GM12891 (cell line): ENCODE measurements at regions not wholly inside any gene's neighbourhood (a gene's known extent, or its start where the extent isn't known, plus 50 kb on each side); places are given as distances from the start of the nearest gene placed in this dataset.
"Not testable (repeated sequence)": the region's sequence is repeated elsewhere in the genome, so short reads cannot be mapped to it uniquely, and the experiment has no call there.

Source experiments
- DNase-seq: peaks from one replicate; pipeline ENCODE4 v3.0.0; 2011; ENCODE audit warnings: low spot score; ENCODE audit not compliant: insufficient read length
- FAIRE-seq: peaks from 2 replicates; lab custom pipeline; 2011; peaks lifted over from hg19 to GRCh38; lab: Jason Lieb, UNC
- PAX5 ChIP-seq: IDR thresholded peaks from 2 replicates; pipeline ENCODE4 v1.6.1; 2011; ENCODE audit warnings: low read length, moderate library complexity, mild to moderate bottlenecking; ENCODE audit not compliant: insufficient read depth, severe bottlenecking
- POLR2A ChIP-seq: IDR thresholded peaks from 2 replicates; pipeline ENCODE4 v1.6.1; 2011; ENCODE audit warnings: low read depth, low read length, control low read depth
- POLR2AphosphoS5 ChIP-seq: IDR thresholded peaks from 2 replicates; pipeline ENCODE4 v1.6.1; 2011; ENCODE audit warnings: low read depth, low read length, control low read depth
- POU2F2 ChIP-seq: IDR thresholded peaks from 2 replicates; pipeline ENCODE4 v1.6.1; 2011; ENCODE audit warnings: low read depth, mild to moderate bottlenecking, control low read depth, low read length, moderate library complexity
- SPI1 ChIP-seq: IDR thresholded peaks from 2 replicates; pipeline ENCODE4 v1.6.1; 2011; ENCODE audit warnings: low read depth, low read length, control low read depth
- TAF1 ChIP-seq: IDR thresholded peaks from 2 replicates; pipeline ENCODE4 v1.6.1; 2011; ENCODE audit warnings: low read depth, low read length, control low read depth

DNA sequence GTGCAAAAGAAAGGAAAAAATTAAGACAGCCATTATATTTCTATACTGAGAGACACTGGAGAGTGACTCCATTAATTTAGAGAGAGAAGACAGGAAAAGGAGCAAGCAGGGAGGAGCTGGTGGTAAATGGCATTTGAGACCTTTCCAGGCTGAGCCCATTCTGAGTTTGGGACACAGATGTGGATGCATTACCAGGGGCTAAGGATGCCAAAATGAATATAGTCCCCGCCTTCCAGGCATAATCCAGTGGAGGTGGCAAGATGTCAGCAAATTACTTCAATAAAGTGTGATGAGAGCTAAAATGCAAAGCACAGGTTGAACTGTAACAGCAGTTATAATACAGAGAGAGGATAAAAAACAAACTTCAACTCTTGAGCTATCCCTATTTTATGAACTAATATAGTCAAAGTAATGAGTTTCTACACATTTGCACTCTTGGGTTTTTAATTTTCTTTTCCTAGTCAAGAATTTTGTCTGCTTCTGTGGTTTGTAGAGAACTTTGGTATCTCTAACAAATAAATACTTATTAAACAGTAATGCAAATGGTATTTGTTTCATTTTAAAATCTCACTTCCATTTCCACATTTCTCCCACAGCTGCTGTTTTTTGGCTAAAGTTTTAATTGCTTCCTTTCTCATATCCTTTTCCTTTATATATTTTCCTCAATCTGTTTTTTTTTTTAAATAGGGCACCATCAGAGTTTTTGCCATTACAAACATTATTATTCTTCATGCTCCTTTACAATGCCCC lies 228.2 kb upstream of the KCNK2 start:
- no peak for DNase-seq
- TF ChIP-seq POLR2A, result no peak
- TF ChIP-seq TAF1, result no peak
- TF ChIP-seq POU2F2, result no peak
- TF ChIP-seq POLR2AphosphoS5, result no peak
- TF ChIP-seq PAX5, result no peak
- TF ChIP-seq SPI1, result no peak
- no peak for FAIRE-seq

DNA sequence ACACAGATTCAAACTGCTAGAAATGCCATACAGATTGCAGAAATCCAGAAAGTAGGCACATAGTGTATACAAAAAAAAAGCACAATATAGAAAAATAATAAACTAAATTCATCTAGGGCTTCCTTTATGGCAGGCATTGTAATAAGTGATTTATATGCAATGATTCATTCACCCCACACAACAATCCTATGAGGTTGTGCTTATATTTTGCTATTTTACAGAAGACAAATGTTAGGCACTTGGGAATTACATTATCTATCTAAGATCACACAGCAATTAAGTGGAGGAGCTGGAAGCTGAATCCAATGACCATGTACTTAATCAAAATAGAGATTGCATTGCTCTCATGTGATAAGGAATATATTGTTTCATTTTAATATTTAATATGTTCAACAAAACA lies 225.7 kb upstream of the KCNK2 start:
- DNase-seq, result no peak
- TF ChIP-seq TAF1 (no peak), POLR2AphosphoS5 (no peak), POLR2A (no peak)
- no peak for FAIRE-seq

DNA sequence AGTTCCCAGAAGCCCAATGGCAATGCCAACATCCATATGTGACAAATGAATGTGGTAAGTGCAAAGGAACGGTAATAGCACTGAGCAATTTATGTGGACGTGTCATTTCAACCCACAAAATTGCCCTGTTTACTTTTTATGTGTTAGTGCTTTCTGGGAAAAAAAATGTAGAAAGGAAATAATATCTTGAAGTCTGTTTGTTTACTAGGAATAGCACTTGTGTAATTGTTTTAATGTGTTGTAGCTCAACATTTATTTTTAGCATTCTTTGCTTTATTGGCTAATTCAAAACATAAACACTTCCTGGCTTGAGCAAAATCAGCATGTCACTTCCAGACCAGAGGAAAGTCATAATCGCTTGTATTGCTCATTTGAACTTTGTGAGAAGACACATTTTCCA lies 224.8 kb upstream of the KCNK2 start:
- DNase-seq (no peak), FAIRE-seq (no peak)
- TF ChIP-seq POU2F2, result no peak
- TF ChIP-seq POLR2AphosphoS5, result no peak
- no peak for TF ChIP-seq PAX5
- no peak for TF ChIP-seq POLR2A
- TF ChIP-seq SPI1, result no peak
- no peak for TF ChIP-seq TAF1

DNA sequence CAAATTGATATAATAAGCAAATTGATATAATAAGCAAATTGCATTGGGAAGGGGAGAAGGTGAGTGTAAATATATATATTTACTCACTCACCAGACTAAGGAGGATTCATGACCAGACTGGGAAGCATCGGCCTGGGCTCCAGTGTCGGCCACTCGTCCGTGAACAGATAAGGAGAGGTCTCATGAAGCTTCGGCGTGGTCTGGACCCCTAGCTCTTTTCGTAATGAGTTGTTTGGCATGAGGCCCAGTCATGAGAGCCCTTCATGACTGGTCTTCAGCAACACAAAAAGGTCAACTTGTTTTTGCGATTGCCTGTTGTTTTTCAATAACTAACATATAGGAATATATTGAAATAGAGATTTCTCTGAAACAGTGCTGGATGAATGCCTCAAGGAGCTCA lies 222.9 kb upstream of the KCNK2 start:
- no peak for TF ChIP-seq POLR2A
- no peak for TF ChIP-seq POU2F2
- no peak for TF ChIP-seq POLR2AphosphoS5
- TF ChIP-seq SPI1, result no peak
- no peak for TF ChIP-seq TAF1
- TF ChIP-seq PAX5, result no peak
- DNase-seq, result no peak
- no peak for FAIRE-seq

DNA sequence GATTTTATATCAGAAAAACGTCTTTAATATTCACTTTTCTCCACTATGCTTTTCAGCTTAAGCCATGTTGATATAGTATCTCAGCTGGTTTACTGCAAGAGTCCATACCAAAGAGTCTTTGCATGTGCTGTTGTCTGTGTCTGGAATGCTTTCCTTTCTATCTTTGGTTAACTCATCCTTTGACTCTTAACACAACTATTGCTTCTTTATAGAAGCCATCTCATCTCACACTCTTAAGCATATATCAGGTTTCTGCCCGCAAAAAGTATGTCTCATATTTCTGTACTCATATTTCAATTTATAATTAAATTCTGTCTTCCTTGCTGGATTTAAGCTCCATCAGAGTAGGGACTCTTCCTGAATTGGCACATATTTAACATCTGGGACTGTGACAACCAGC lies 220.9 kb upstream of the KCNK2 start:
- FAIRE-seq, result no peak
- TF ChIP-seq POU2F2 (no peak), POLR2AphosphoS5 (no peak), TAF1 (no peak), SPI1 (no peak), PAX5 (no peak), POLR2A (no peak)
- DNase-seq, result no peak

DNA sequence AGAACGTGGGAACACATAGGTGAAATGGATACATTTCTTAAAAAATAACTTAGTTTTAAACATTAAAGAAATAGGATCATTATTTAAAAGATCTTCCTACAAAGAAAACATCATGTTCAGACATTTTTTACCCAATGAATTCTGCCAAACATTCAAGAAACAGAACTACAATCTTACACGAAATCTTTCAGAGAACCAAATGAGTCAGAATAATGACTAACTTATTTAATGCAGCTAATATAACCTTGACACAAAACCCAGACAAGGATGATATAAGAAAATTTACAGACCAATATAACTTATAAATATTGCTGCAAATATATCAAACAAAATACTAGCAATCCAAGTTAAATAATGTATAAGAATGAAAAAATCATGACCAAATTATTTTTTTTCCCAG lies 220.1 kb upstream of the KCNK2 start:
- DNase-seq (no peak), FAIRE-seq (no peak)
- TF ChIP-seq POLR2AphosphoS5 (no peak), SPI1 (no peak), POU2F2 (no peak), PAX5 (no peak), TAF1 (no peak), POLR2A (no peak)

DNA sequence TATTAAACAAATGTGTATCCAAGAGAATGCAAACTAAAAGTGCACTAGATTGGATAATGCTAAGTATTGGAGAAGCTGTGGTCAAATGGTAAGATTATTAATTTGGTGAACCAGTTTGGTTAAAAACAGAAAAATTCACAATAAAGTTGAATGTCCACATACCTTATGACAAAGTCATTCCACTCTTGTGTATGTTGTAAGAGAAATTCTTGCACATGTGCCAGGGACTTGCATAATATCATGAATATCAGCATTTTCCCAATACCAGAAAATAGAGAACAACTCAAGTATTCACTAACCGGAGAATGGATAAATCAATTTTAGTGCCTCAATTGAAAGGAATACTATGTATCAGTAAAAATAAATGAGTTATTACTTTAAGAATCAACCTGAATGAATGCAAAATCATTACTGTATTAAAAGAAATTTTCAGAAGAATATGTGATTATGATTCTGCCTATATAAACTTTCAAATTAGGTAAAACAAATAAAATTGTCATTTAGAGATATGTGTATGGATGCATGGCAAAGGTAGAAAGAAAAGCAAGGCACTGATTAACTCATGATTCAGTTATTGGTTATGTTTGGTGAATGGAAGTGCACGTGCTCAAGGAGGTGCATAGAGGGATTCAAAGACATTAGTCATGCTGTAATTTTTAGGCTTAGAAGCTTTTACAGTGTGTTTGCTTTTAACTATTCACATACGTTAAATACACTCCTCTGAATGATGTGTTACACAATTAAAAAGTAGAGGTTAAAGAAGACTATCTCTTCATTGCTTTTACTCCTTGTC lies 217.4 kb upstream of the KCNK2 start:
- DNase-seq, result no peak
- FAIRE-seq, result no peak
- TF ChIP-seq POLR2A (no peak), PAX5 (no peak), POLR2AphosphoS5 (no peak), TAF1 (no peak)

DNA sequence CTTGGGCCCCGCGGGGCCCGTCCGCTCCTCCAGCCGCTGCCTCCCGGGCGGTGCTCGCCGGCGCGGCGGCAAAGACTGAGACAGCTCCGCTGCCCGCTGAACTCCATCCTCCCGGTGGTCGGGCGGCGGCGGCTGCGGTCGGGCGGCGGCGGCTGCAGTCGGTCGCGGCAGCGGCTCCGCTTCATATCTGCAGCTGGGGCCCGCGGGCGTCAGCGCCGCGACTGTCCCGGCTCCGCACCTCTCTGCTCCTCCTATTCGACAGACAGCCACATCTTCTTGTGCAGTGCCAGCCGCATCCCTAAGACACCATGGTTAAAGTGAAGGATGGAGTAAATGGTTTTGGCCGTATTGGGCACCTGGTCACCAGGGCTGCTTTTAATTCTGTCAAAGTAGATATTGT lies 212.1 kb upstream of the KCNK2 start:
- FAIRE-seq, DNase-seq: not testable (repeated sequence)

DNA sequence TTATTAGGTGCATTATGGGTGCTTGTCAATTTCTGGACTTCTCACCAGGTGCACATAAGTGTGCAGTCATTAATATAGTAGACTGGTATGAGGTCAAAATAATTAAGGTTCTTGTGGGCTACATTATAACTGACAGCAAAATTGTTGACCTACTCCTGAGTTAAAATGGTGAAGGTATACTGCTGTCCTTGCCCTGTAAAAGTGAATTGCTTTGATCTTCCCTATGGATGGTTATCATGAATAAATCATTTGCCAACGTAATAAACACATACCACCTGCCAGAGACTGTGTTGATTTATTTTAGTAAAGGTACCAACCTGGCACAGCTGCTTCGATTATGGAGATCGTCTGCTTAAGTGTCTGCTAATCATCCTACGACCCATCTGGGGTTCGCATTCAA lies 201.6 kb upstream of the KCNK2 start:
- DNase-seq, result no peak
- FAIRE-seq, result no peak
- TF ChIP-seq POLR2A (no peak), POU2F2 (no peak), SPI1 (no peak), POLR2AphosphoS5 (no peak), TAF1 (no peak), PAX5 (no peak)

DNA sequence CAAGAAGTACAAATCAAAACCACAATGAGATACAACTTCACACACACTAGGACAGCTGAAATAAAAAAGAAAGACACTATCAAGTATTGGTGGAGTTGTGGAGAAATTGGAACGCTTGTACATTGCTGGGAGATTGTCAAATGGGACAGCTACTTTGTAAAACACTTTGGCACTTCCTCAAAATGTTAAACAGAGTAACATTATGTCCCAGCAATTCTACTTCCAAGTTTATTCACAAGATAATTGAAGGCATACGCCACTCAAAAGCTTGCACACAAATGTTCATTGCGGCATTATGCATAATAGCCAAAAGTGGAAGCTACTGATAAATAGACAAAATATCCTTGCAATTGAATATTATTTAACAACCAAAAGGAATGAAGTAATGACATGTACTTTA lies 199.9 kb upstream of the KCNK2 start:
- TF ChIP-seq POLR2A (no peak), PAX5 (no peak), SPI1 (no peak), POU2F2 (no peak), POLR2AphosphoS5 (no peak), TAF1 (no peak)
- FAIRE-seq (no peak), DNase-seq (no peak)
